ENCODE measurements at regions not wholly inside any gene's neighbourhood (a gene's known extent, or its start where the extent isn't known, plus 50 kb on each side); places are given as distances from the start of the nearest gene placed in this dataset.

GRCh38 chrX:138485224-138485623 is 226.3 kb downstream of the FGF13 start:
- no peaks in the 10 kb centered on the region for H3K27me3 ChIP-seq (ENCODE audit: control insufficient read depth, insufficient read depth, low read length)
- no peak overlapping the region for H3K4me3 ChIP-seq (ENCODE audit: low read depth, low read length)
- no peaks in the 10 kb centered on the region for H3K36me3 ChIP-seq (ENCODE audit: control insufficient read depth, insufficient read depth, low read length)
- no peak for DNase-seq (ENCODE audit: low read depth)
- no peak for TF ChIP-seq CTCF (IDR thresholded peaks at IDR 0.05; ENCODE audit: insufficient read depth, low read length, poor library complexity, severe bottlenecking)

GRCh38 chrX:138484451-138484850 is 227.1 kb downstream of the FGF13 start:
- H3K4me3 ChIP-seq (ENCODE audit: low read depth, low read length): no peak overlapping the region
- no peaks in the 10 kb centered on the region for H3K27me3 ChIP-seq (ENCODE audit: control insufficient read depth, insufficient read depth, low read length)
- no peaks in the 10 kb centered on the region for H3K36me3 ChIP-seq (ENCODE audit: control insufficient read depth, insufficient read depth, low read length)
- no peak for TF ChIP-seq CTCF (IDR thresholded peaks at IDR 0.05; ENCODE audit: insufficient read depth, low read length, poor library complexity, severe bottlenecking)
- no peak for DNase-seq (ENCODE audit: low read depth)

- Histone ChIP-seq H3K36me3 (ENCODE audit: control insufficient read depth, insufficient read depth, low read length) (no peaks in the 10 kb centered on the region), H3K27me3 (ENCODE audit: control insufficient read depth, insufficient read depth, low read length) (no peaks in the 10 kb centered on the region), H3K4me3 (ENCODE audit: low read depth, low read length) (no peak overlapping the region)
- no peak for DNase-seq (ENCODE audit: low read depth)
- TF ChIP-seq CTCF (IDR thresholded peaks at IDR 0.05; ENCODE audit: insufficient read depth, low read length, poor library complexity, severe bottlenecking): no peak
Measured at GRCh38 chrX:138481649-138482048, 229.9 kb downstream of the FGF13 start.

- Histone ChIP-seq H3K27me3 (ENCODE audit: control insufficient read depth, insufficient read depth, low read length) (no peaks in the 10 kb centered on the region), H3K4me3 (ENCODE audit: low read depth, low read length) (no peak overlapping the region), H3K36me3 (ENCODE audit: control insufficient read depth, insufficient read depth, low read length) (no peaks in the 10 kb centered on the region)
- no peak for TF ChIP-seq CTCF (IDR thresholded peaks at IDR 0.05; ENCODE audit: insufficient read depth, low read length, poor library complexity, severe bottlenecking)
- DNase-seq (ENCODE audit: low read depth): no peak
Measured at GRCh38 chrX:138463476-138463875, 248.0 kb downstream of the FGF13 start.

Data from kidney epithelial cell (primary cell).